Brain microvascular endothelial cell (primary cell): ENCODE measurements at regions not wholly inside any gene's neighbourhood (a gene's known extent, or its start where the extent isn't known, plus 50 kb on each side); places are given as distances from the start of the nearest gene placed in this dataset.

ENCODE experiments used
- DNase-seq: peaks from one replicate; pipeline ENCODE4 v3.0.0-alpha.2; 2020
- H3K27ac ChIP-seq: fragments of 250-450 bp; sonication (Bioruptor Pico); 2 replicates; pipeline ENCODE4 v1.5.1; 2020; ENCODE audit warnings: mild to moderate bottlenecking, moderate library complexity
- H3K27me3 ChIP-seq: fragments of 250-450 bp; sonication (Bioruptor Pico); replicated peaks from 2 replicates; pipeline ENCODE4 v1.5.1; 2020; ENCODE audit warnings: mild to moderate bottlenecking
- H3K36me3 ChIP-seq: fragments of 250-450 bp; sonication (Bioruptor Pico); replicated peaks from 2 replicates; pipeline ENCODE4 v1.5.1; 2020; ENCODE audit warnings: mild to moderate bottlenecking
- H3K4me3 ChIP-seq: 2 replicates; pipeline ENCODE4 v1.5.1; 2011; ENCODE audit warnings: low read depth, mild to moderate bottlenecking, control low read depth, low read length, moderate library complexity
- CTCF ChIP-seq: IDR thresholded peaks from 2 replicates; pipeline ENCODE4 v1.5.1; 2011; ENCODE audit warnings: low read depth, mild to moderate bottlenecking, moderate library complexity, low read length, control low read depth, inconsistent platforms; ENCODE audit errors: missing control alignments
- in situ Hi-C: cut with HindIII; loops from 2 replicates; pipeline ENCODE4 v1.10.0; 2017; ENCODE audit warnings: low sequenced_read_pairs, low pct_ligation_motif_present

GRCh38 chr3:72241525-72241924, 456.6 kb upstream of the PROK2 start:
- TF ChIP-seq CTCF, result no peak
- in situ Hi-C loops, result no loop called here
- no peaks in the 10 kb centered on the region for H3K27me3 ChIP-seq
- H3K36me3 ChIP-seq, result no peaks in the 10 kb centered on the region
- H3K27ac ChIP-seq, result no peak overlapping the region
- DNase-seq, result no peak
- no peak overlapping the region for H3K4me3 ChIP-seq

GRCh38 chr3:72240531-72240930, 455.6 kb upstream of the PROK2 start:
- DNase-seq, result no peak

GRCh38 chr3:72238801-72239200, 453.9 kb upstream of the PROK2 start:
- Histone ChIP-seq H3K4me3 (no peak overlapping the region), H3K27ac (no peak overlapping the region), H3K36me3 (no peaks in the 10 kb centered on the region), H3K27me3 (no peaks in the 10 kb centered on the region)
- DNase-seq, result no peak
- in situ Hi-C loops, result no loop called here
- no peak for TF ChIP-seq CTCF

More at GRCh38 chr3:72240531-72240930, 455.6 kb upstream of the PROK2 start:
- no peak for TF ChIP-seq CTCF
- Histone ChIP-seq H3K27me3 (no peaks in the 10 kb centered on the region), H3K27ac (no peak overlapping the region), H3K36me3 (no peaks in the 10 kb centered on the region), H3K4me3 (no peak overlapping the region)
- in situ Hi-C loops, result no loop called here

GRCh38 chr3:72238010-72238691, 453.2 kb upstream of the PROK2 start:
- TF ChIP-seq CTCF, result no peak
- DNase-seq, result no peak
- in situ Hi-C loops, result no loop called here
- Histone ChIP-seq H3K27ac (no peak overlapping the region), H3K4me3 (no peak overlapping the region), H3K36me3 (no peaks in the 10 kb centered on the region), H3K27me3 (no peaks in the 10 kb centered on the region)

- no peak overlapping the region for H3K4me3 ChIP-seq
- H3K27ac ChIP-seq, result no peak overlapping the region
- no peaks in the 10 kb centered on the region for H3K36me3 ChIP-seq
- in situ Hi-C loops, result no loop called here
- no peak for DNase-seq
- no peak for TF ChIP-seq CTCF
- H3K27me3 ChIP-seq, result no peaks in the 10 kb centered on the region
Observed at GRCh38 chr3:72237679-72238009, 452.7 kb upstream of the PROK2 start.

- no peak for DNase-seq
- H3K36me3 ChIP-seq, result no peaks in the 10 kb centered on the region
- in situ Hi-C loops, result no loop called here
- TF ChIP-seq CTCF, result no peak
- H3K4me3 ChIP-seq, result no peak overlapping the region
- no peaks in the 10 kb centered on the region for H3K27me3 ChIP-seq
- no peak overlapping the region for H3K27ac ChIP-seq
Observed at GRCh38 chr3:72234391-72234790, 449.4 kb upstream of the PROK2 start.
